CD4-positive, alpha-beta T cell (primary cell): ENCODE measurements at regions not wholly inside any gene's neighbourhood (a gene's known extent, or its start where the extent isn't known, plus 50 kb on each side); places are given as distances from the start of the nearest gene placed in this dataset.

Experiments
- ATAC-seq: fragments of 200-7000 bp; cut with Tn5 transposase; one replicate; pipeline ENCODE4 v1.10.0; 2022; ENCODE audit warnings: mild to moderate bottlenecking; ENCODE audit not compliant: poor library complexity
- CTCF ChIA-PET: fragments of 350-600 bp; sonication (Branson Sonifier 250); formaldehyde crosslinking; loops from one replicate; lab custom pipeline; 2021; ENCODE audit warnings: antibody characterized with exemption, inconsistent platforms; lab: Charles Lee
- POLR2A ChIA-PET: fragments of 350-600 bp; sonication (Branson Sonifier 250); formaldehyde crosslinking; loops from one replicate; lab custom pipeline; 2021; ENCODE audit warnings: antibody characterized with exemption, inconsistent platforms; lab: Charles Lee
- DNase-seq, 14 experiments: peaks; one replicate each; pipeline ENCODE4 v3.0.0-alpha.2; 2013 to 2020; ENCODE audit warnings: mixed read lengths in 2 of 14
- H3K27ac ChIP-seq, 2 donors: one replicate each; pipeline versions ENCODE4 v1.5.1 to v1.7.0; 2013; ENCODE audit warnings: low read length in 2 of 2, low read depth in 1 of 2, mild to moderate bottlenecking in 1 of 2
- H3K27me3 ChIP-seq, 2 experiments: 1 replicate in 1 of 2; 2 replicates in 1 of 2; pipeline versions ENCODE4 v1.6.1 to v1.7.0; 2013; ENCODE audit warnings: low read length in 2 of 2, control low read depth in 1 of 2, mild to moderate bottlenecking in 1 of 2, moderate library complexity in 1 of 2; ENCODE audit not compliant: insufficient read depth in 2 of 2, control insufficient read depth in 1 of 2
- H3K36me3 ChIP-seq: one replicate; pipeline ENCODE4 v1.6.1; 2013; ENCODE audit warnings: low read length, control low read depth; ENCODE audit not compliant: insufficient read depth
- H3K4me1 ChIP-seq: one replicate; pipeline ENCODE4 v1.6.1; 2013; ENCODE audit warnings: low read length, control low read depth; ENCODE audit not compliant: insufficient read depth
- H3K4me3 ChIP-seq: one replicate; pipeline ENCODE4 v1.5.1; 2013; ENCODE audit warnings: mild to moderate bottlenecking, low read length, moderate library complexity
- H3K9me3 ChIP-seq, 2 experiments: 1 replicate in 1 of 2; 2 replicates in 1 of 2; pipeline versions ENCODE4 v1.6.1 to v1.7.0; 2013; ENCODE audit warnings: low read length in 2 of 2, mild to moderate bottlenecking in 2 of 2, control low read depth in 1 of 2, moderate library complexity in 1 of 2; ENCODE audit not compliant: control insufficient read depth in 1 of 2, insufficient read depth in 1 of 2
- H3K27ac Mint-ChIP-seq: one replicate; pipeline ENCODE4 v1.8.0; 2020; ENCODE audit warnings: mixed read lengths
- H3K27me3 Mint-ChIP-seq: one replicate; pipeline ENCODE4 v1.8.0; 2021; ENCODE audit warnings: mixed read lengths
- H3K36me3 Mint-ChIP-seq: one replicate; pipeline ENCODE4 v1.8.0; 2021; ENCODE audit warnings: low read depth, mixed read lengths
- H3K4me1 Mint-ChIP-seq: one replicate; pipeline ENCODE4 v1.8.0; 2021; ENCODE audit warnings: low read depth, mixed read lengths
- H3K4me3 Mint-ChIP-seq: one replicate; pipeline ENCODE4 v1.8.0; 2020; ENCODE audit warnings: mild to moderate bottlenecking, mixed read lengths
- H3K9me3 Mint-ChIP-seq: one replicate; pipeline ENCODE4 v1.8.0; 2020; ENCODE audit warnings: mixed read lengths
- CTCF ChIP-seq: fragments of 200-600 bp; IDR thresholded peaks from one replicate; pipeline ENCODE4 v1.8.0; 2022; ENCODE audit warnings: antibody characterized with exemption, mild to moderate bottlenecking
- intact Hi-C, 2 experiments: fragments of 100-400 bp; cut with DNase I in 1 of 2; cut with micrococcal nuclease in 1 of 2; formaldehyde crosslinking; loops; one replicate each; pipeline versions ENCODE4 v1.15.1 to v1.9.0; 2023 to 2025; cut with DNase I, micrococcal nuclease

GRCh38 chr3:153061938-153062528 is 100.0 kb upstream of the RAP2B start:
- Histone ChIP-seq H3K9me3 (no peaks in the 10 kb centered on the region), H3K4me1 (no peaks in the 10 kb centered on the region), H3K27me3 (no peaks in the 10 kb centered on the region), H3K27ac (no peak overlapping the region), H3K4me3 (no peak overlapping the region), H3K36me3 (no peaks in the 10 kb centered on the region)
- Mint-ChIP-seq H3K36me3 (no peaks in the 10 kb centered on the region), H3K4me1 (no peaks in the 10 kb centered on the region), H3K4me3 (no peak overlapping the region), H3K27me3 (no peaks in the 10 kb centered on the region), H3K27ac (no peak overlapping the region), H3K9me3 (no peaks in the 10 kb centered on the region)
- intact Hi-C loops, result no loop called here
- CTCF ChIA-PET, result no interaction called here
- POLR2A ChIA-PET, result interaction anchor here (0.6 kb wide), 1 partner anchor 1274 kb away, joined by 3 read pairs; no protein-coding TSS in a partner anchor
- ATAC-seq (no peak), DNase-seq (no peak)
- no peak for TF ChIP-seq CTCF

- DNase-seq (no peak), ATAC-seq (no peak)
- ChIA-PET POLR2A (no interaction called here), CTCF (no interaction called here)
- no peaks in the 10 kb centered on the region for H3K27me3 ChIP-seq
- intact Hi-C loops, result no loop called here
- H3K36me3 ChIP-seq, result no peaks in the 10 kb centered on the region
- H3K4me1 Mint-ChIP-seq, result no peaks in the 10 kb centered on the region
- H3K27me3 Mint-ChIP-seq, result no peaks in the 10 kb centered on the region
- no peaks in the 10 kb centered on the region for H3K36me3 Mint-ChIP-seq
- H3K27ac Mint-ChIP-seq, result no peak overlapping the region
- H3K4me3 ChIP-seq, result no peak overlapping the region
- H3K9me3 ChIP-seq, result no peaks in the 10 kb centered on the region
- no peaks in the 10 kb centered on the region for H3K4me1 ChIP-seq
- H3K27ac ChIP-seq, result no peak overlapping the region
- H3K9me3 Mint-ChIP-seq, result no peaks in the 10 kb centered on the region
- no peak overlapping the region for H3K4me3 Mint-ChIP-seq
- TF ChIP-seq CTCF, result no peak
Measured at GRCh38 chr3:153063337-153063736, 98.7 kb upstream of the RAP2B start.

GRCh38 chr3:153066983-153067382 is 95.0 kb upstream of the RAP2B start:
- ChIA-PET POLR2A (no interaction called here), CTCF (no interaction called here)
- Histone ChIP-seq H3K27me3 (no peaks in the 10 kb centered on the region), H3K9me3 (no peaks in the 10 kb centered on the region), H3K4me3 (no peak overlapping the region), H3K36me3 (no peaks in the 10 kb centered on the region), H3K4me1 (no peaks in the 10 kb centered on the region), H3K27ac (no peak overlapping the region)
- ATAC-seq (no peak), DNase-seq (no peak)
- no peak overlapping the region for H3K4me3 Mint-ChIP-seq
- no peaks in the 10 kb centered on the region for H3K9me3 Mint-ChIP-seq
- H3K27ac Mint-ChIP-seq, result no peak overlapping the region
- no peak for TF ChIP-seq CTCF
- no peaks in the 10 kb centered on the region for H3K4me1 Mint-ChIP-seq
- intact Hi-C loops, result no loop called here
- H3K36me3 Mint-ChIP-seq, result no peaks in the 10 kb centered on the region
- H3K27me3 Mint-ChIP-seq, result no peaks in the 10 kb centered on the region
